ENCODE measurements at regions not wholly inside any gene's neighbourhood (a gene's known extent, or its start where the extent isn't known, plus 50 kb on each side); places are given as distances from the start of the nearest gene placed in this dataset.
"Not testable (repeated sequence)": the region's sequence is repeated elsewhere in the genome, so short reads cannot be mapped to it uniquely, and the experiment has no call there.

DNA sequence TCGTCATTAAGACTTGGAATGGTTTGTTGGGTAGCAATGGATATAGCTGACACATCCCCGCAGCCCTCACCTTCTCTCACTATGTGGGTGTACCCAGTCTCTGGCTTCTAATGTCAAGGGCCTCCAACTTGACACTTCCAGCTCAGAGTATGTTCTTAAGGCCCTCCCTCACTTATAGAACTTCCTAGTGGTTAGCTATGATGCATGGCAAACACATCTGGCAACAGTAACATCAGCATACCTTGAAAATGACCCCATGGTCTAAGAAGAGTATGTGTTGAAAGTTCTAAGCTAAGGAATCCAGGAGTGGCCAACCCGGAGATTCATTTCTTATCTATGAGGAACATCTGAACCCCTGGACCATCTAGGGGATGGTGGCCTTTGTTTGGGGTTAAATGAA is 151.2 kb downstream of the GTF2IRD2B start:
- TF ChIP-seq, protein P1, sequence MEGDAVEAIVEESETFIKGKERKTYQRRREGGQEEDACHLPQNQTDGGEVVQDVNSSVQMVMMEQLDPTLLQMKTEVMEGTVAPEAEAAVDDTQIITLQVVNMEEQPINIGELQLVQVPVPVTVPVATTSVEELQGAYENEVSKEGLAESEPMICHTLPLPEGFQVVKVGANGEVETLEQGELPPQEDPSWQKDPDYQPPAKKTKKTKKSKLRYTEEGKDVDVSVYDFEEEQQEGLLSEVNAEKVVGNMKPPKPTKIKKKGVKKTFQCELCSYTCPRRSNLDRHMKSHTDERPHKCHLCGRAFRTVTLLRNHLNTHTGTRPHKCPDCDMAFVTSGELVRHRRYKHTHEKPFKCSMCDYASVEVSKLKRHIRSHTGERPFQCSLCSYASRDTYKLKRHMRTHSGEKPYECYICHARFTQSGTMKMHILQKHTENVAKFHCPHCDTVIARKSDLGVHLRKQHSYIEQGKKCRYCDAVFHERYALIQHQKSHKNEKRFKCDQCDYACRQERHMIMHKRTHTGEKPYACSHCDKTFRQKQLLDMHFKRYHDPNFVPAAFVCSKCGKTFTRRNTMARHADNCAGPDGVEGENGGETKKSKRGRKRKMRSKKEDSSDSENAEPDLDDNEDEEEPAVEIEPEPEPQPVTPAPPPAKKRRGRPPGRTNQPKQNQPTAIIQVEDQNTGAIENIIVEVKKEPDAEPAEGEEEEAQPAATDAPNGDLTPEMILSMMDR (IDR thresholded peaks at IDR 0.05): not testable (repeated sequence)
- not testable (repeated sequence) for TF ChIP-seq POLR2AphosphoS5, TCF7L2 (IDR thresholded peaks at IDR 0.05; ENCODE audit: low read depth, low read length)
